Astrocyte (in vitro differentiated cells and primary cell): ENCODE measurements at regions not wholly inside any gene's neighbourhood (a gene's known extent, or its start where the extent isn't known, plus 50 kb on each side); places are given as distances from the start of the nearest gene placed in this dataset.

ENCODE experiments used
- EZH2 ChIP-seq: IDR thresholded peaks from 2 replicates; pipeline ENCODE4 v1.6.1; 2012; ENCODE audit warnings: mild to moderate bottlenecking, low read length, inconsistent platforms; ENCODE audit not compliant: insufficient read depth
- TF ChIP-seq, protein P1 (sequence below): IDR thresholded peaks from 2 replicates; pipeline ENCODE4 v1.5.1; 2011; ENCODE audit warnings: low read depth, mild to moderate bottlenecking, inconsistent platforms, low read length, moderate library complexity; ENCODE audit not compliant: insufficient read depth

GRCh38 chr6:2412731-2413130, 167.3 kb upstream of the GMDS start:
- TF ChIP-seq, protein P1, sequence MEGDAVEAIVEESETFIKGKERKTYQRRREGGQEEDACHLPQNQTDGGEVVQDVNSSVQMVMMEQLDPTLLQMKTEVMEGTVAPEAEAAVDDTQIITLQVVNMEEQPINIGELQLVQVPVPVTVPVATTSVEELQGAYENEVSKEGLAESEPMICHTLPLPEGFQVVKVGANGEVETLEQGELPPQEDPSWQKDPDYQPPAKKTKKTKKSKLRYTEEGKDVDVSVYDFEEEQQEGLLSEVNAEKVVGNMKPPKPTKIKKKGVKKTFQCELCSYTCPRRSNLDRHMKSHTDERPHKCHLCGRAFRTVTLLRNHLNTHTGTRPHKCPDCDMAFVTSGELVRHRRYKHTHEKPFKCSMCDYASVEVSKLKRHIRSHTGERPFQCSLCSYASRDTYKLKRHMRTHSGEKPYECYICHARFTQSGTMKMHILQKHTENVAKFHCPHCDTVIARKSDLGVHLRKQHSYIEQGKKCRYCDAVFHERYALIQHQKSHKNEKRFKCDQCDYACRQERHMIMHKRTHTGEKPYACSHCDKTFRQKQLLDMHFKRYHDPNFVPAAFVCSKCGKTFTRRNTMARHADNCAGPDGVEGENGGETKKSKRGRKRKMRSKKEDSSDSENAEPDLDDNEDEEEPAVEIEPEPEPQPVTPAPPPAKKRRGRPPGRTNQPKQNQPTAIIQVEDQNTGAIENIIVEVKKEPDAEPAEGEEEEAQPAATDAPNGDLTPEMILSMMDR: no peak
- TF ChIP-seq EZH2: no peak
